IMR-90 (cell line): ENCODE measurements at regions not wholly inside any gene's neighbourhood (a gene's known extent, or its start where the extent isn't known, plus 50 kb on each side); places are given as distances from the start of the nearest gene placed in this dataset.

Experiments
- ATAC-seq: fragments of 200-7000 bp; cut with Tn5 transposase; 2 replicates; pipeline ENCODE4 v1.9.1; 2020; ENCODE audit warnings: low read depth, mild to moderate bottlenecking, moderate library complexity
- BruUV-seq: library from RNA; stranded (reverse); fragments of 400-500 nt; replicated peaks from 2 replicates; lab custom pipeline; 2021; lab: Mats Ljungman, UMichigan
- CTCF ChIA-PET: fragments of 300-600 bp; formaldehyde crosslinking; extraction: SDS; loops from one replicate; lab custom pipeline; 2021; ENCODE audit warnings: antibody characterized with exemption; lab: Yijun Ruan, JAX
- POLR2A ChIA-PET: fragments of 300-600 bp; sonication (Branson Sonifier 250); formaldehyde crosslinking; loops from one replicate; lab custom pipeline; 2022; ENCODE audit warnings: antibody characterized with exemption; ENCODE audit not compliant: unreplicated experiment; lab: Charles Lee
- DNase-seq: peaks from one replicate; pipeline ENCODE4 v3.0.0; 2013
- H2AFZ ChIP-seq: replicated peaks from 2 replicates; pipeline ENCODE3; 2013; ENCODE audit warnings: low read length, mild to moderate bottlenecking; ENCODE audit not compliant: poor library complexity
- H2AK5ac ChIP-seq: 2 replicates; pipeline ENCODE4 v1.6.1; 2013; ENCODE audit warnings: low read depth, low read length, inconsistent platforms
- H2AK9ac ChIP-seq: replicated peaks from 2 replicates; pipeline ENCODE3; 2013; ENCODE audit warnings: mild to moderate bottlenecking, low read depth, low read length, moderate library complexity; ENCODE audit not compliant: poor library complexity
- H2BK120ac ChIP-seq: 2 replicates; pipeline ENCODE4 v1.6.1; 2013; ENCODE audit warnings: low read depth, low read length, inconsistent platforms
- H2BK15ac ChIP-seq: 3 replicates; pipeline ENCODE4 v1.6.1; 2013; ENCODE audit warnings: low read depth, low read length, inconsistent platforms
- H2BK20ac ChIP-seq: 2 replicates; pipeline ENCODE4 v1.6.1; 2013; ENCODE audit warnings: low read depth, mild to moderate bottlenecking, inconsistent platforms, low read length, moderate library complexity
- H2BK5ac ChIP-seq: 2 replicates; pipeline ENCODE4 v1.6.1; 2013; ENCODE audit warnings: mild to moderate bottlenecking, low read depth, low read length, inconsistent platforms; ENCODE audit not compliant: poor library complexity, severe bottlenecking
- H3K14ac ChIP-seq: replicated peaks from 2 replicates; pipeline ENCODE4 v1.6.1; 2013; ENCODE audit warnings: low read depth, low read length, inconsistent platforms
- H3K18ac ChIP-seq: 2 replicates; pipeline ENCODE4 v1.6.1; 2013; ENCODE audit warnings: low read depth, low read length, control low read depth
- H3K23ac ChIP-seq: 2 replicates; pipeline ENCODE4 v1.6.1; 2013; ENCODE audit warnings: low read depth, low read length, inconsistent platforms
- H3K27ac ChIP-seq: 2 replicates; pipeline ENCODE4 v1.5.1; 2013; ENCODE audit warnings: mild to moderate bottlenecking, control low read depth, low read length; ENCODE audit not compliant: insufficient read depth
- H3K27me3 ChIP-seq: 2 replicates; pipeline ENCODE4 v1.6.1; 2013; ENCODE audit warnings: low read length; ENCODE audit not compliant: control insufficient read depth, insufficient read depth
- H3K36me3 ChIP-seq: 2 replicates; pipeline ENCODE4 v1.6.1; 2013; ENCODE audit warnings: low read length, mixed read lengths; ENCODE audit not compliant: control insufficient read depth, insufficient read depth
- H3K4ac ChIP-seq: 2 replicates; pipeline ENCODE4 v1.6.1; 2013; ENCODE audit warnings: low read depth, low read length, inconsistent platforms
- H3K4me1 ChIP-seq: 2 replicates; pipeline ENCODE4 v1.6.1; 2013; ENCODE audit warnings: low read length, mixed read lengths; ENCODE audit not compliant: control insufficient read depth, insufficient read depth
- H3K4me2 ChIP-seq: 2 replicates; pipeline ENCODE4 v1.6.1; 2013; ENCODE audit warnings: low read depth, mild to moderate bottlenecking, control low read depth, low read length, moderate library complexity
- H3K4me3 ChIP-seq: 2 replicates; pipeline ENCODE4 v1.5.1; 2013; ENCODE audit warnings: low read depth, mild to moderate bottlenecking, control low read depth, low read length, moderate library complexity; ENCODE audit not compliant: insufficient read depth
- H3K56ac ChIP-seq: 2 replicates; pipeline ENCODE4 v1.6.1; 2013; ENCODE audit warnings: low read length, inconsistent platforms; ENCODE audit not compliant: insufficient read depth; ENCODE audit errors: extremely low read depth
- H3K79me1 ChIP-seq, 2 experiments: 2 replicates each; pipeline ENCODE4 v1.6.1; 2013; ENCODE audit warnings: low read length in 2 of 2, inconsistent platforms in 1 of 2, low read depth in 1 of 2
- H3K9ac ChIP-seq: 2 replicates; pipeline ENCODE4 v1.6.1; 2013; ENCODE audit warnings: low read depth, low read length, control low read depth
- H3K9me1 ChIP-seq: 2 replicates; pipeline ENCODE4 v1.6.1; 2013; ENCODE audit warnings: low read length, inconsistent platforms; ENCODE audit not compliant: insufficient read depth
- H3K9me3 ChIP-seq: 2 replicates; pipeline ENCODE4 v1.6.1; 2013; ENCODE audit warnings: low read length; ENCODE audit not compliant: control insufficient read depth, insufficient read depth
- H4K20me1 ChIP-seq: 2 replicates; pipeline ENCODE4 v1.6.1; 2013; ENCODE audit warnings: low read length, inconsistent platforms; ENCODE audit not compliant: insufficient read depth
- H4K5ac ChIP-seq: 2 replicates; pipeline ENCODE4 v1.6.1; 2013; ENCODE audit warnings: mild to moderate bottlenecking, low read depth, low read length, control low read depth
- H4K8ac ChIP-seq, 2 experiments: 2 replicates each; pipeline ENCODE4 v1.6.1; 2013; ENCODE audit warnings: low read depth in 2 of 2, low read length in 2 of 2, control low read depth in 1 of 2, inconsistent platforms in 1 of 2
- H4K91ac ChIP-seq: 2 replicates; pipeline ENCODE4 v1.6.1; 2013; ENCODE audit warnings: low read depth, low read length, inconsistent platforms; ENCODE audit not compliant: insufficient read depth
- BHLHE40 ChIP-seq: fragments of 150-350 bp; IDR thresholded peaks from 2 replicates; pipeline ENCODE4 v1.6.1; 2016; ENCODE audit warnings: mild to moderate bottlenecking, low read depth, low read length
- CEBPB ChIP-seq: IDR thresholded peaks from 2 replicates; pipeline ENCODE4 v1.6.1; 2012; ENCODE audit warnings: low read depth, low read length, improper control_type of control experiment
- CHD1 ChIP-seq: IDR thresholded peaks from 2 replicates; pipeline ENCODE4 v1.6.1; 2012; ENCODE audit warnings: low read depth, low read length, improper control_type of control experiment
- CTCF ChIP-seq: conservative IDR thresholded peaks from 2 replicates; pipeline ENCODE4 v1.5.1; 2012; ENCODE audit warnings: mild to moderate bottlenecking, low read depth, low read length, improper control_type of control experiment
- ELK1 ChIP-seq: fragments of 150-350 bp; IDR thresholded peaks from 2 replicates; pipeline ENCODE4 v1.6.1; 2016; ENCODE audit warnings: low read depth, mild to moderate bottlenecking, low read length, moderate library complexity, borderline replicate concordance
- MAFK ChIP-seq: IDR thresholded peaks from 2 replicates; pipeline ENCODE4 v1.6.1; 2012; ENCODE audit warnings: low read depth, low read length, improper control_type of control experiment
- MAZ ChIP-seq: IDR thresholded peaks from 2 replicates; pipeline ENCODE4 v1.6.1; 2012; ENCODE audit warnings: low read depth, mild to moderate bottlenecking, low read length, improper control_type of control experiment, moderate library complexity, borderline replicate concordance
- POLR2A ChIP-seq: IDR thresholded peaks from 2 replicates; pipeline ENCODE4 v1.6.1; 2012; ENCODE audit warnings: mild to moderate bottlenecking, low read depth, low read length
- RAD21 ChIP-seq: IDR thresholded peaks from 2 replicates; pipeline ENCODE4 v1.6.1; 2012; ENCODE audit warnings: low read length, improper control_type of control experiment
- RCOR1 ChIP-seq: IDR thresholded peaks from 2 replicates; pipeline ENCODE4 v1.6.1; 2012; ENCODE audit warnings: mild to moderate bottlenecking, low read length, improper control_type of control experiment; ENCODE audit not compliant: insufficient replicate concordance
- RFX5 ChIP-seq: IDR thresholded peaks from 2 replicates; pipeline ENCODE4 v1.8.0; 2012; ENCODE audit warnings: low read depth, mild to moderate bottlenecking, low read length, moderate library complexity
- SMC3 ChIP-seq: fragments of 150-350 bp; IDR thresholded peaks from 2 replicates; pipeline ENCODE4 v1.6.1; 2016; ENCODE audit warnings: low read depth, mild to moderate bottlenecking, antibody characterized with exemption, low read length, moderate library complexity
- WGBS, 2 experiments: methylation state at CpG; one replicate each; pipeline versions ENCODE4 v1.1.5 to v1.1.7; 2013; ENCODE audit warnings: missing lambda C conversion rate in 2 of 2; ENCODE audit not compliant: insufficient read length in 1 of 2; ENCODE audit errors: extremely low coverage in 2 of 2; 5-methylcytosine and 5-hydroxymethylcytosine counted together
- dilution Hi-C: fragments of 300-500 bp; cut with HindIII; formaldehyde crosslinking; loops from one replicate; pipeline ENCODE4 v1.14.3; 2018; ENCODE audit warnings: low sequenced_read_pairs; ENCODE audit not compliant: unreplicated experiment
- in situ Hi-C: fragments of 300-500 bp; cut with MboI; formaldehyde crosslinking; loops from 3 replicates; pipeline ENCODE4 v1.14.3; 2019; ENCODE audit warnings: low sequenced_read_pairs, inconsistent platforms, mixed read lengths
- intact Hi-C: fragments of 100-400 bp; cut with micrococcal nuclease; formaldehyde crosslinking; loops from 2 replicates; pipeline ENCODE4 v1.10.0; 2022
- TF ChIP-seq, protein P1 (sequence below): fragments of 150-350 bp; IDR thresholded peaks from 2 replicates; pipeline ENCODE4 v1.6.1; 2017; ENCODE audit warnings: mild to moderate bottlenecking, antibody characterized with exemption, low read length, low read depth

- ChIA-PET POLR2A (no interaction called here), CTCF (interaction anchor here (0.9 kb wide), 1 partner anchor 8 kb away, joined by 3 read pairs; no protein-coding TSS in a partner anchor)
- H3K14ac ChIP-seq = no peak overlapping the region
- no peaks in the 10 kb centered on the region for H3K36me3 ChIP-seq
- H3K9me3 ChIP-seq = no peaks in the 10 kb centered on the region
- no peak overlapping the region for H2BK5ac ChIP-seq
- H2AFZ ChIP-seq = no peak overlapping the region
- H4K91ac ChIP-seq = no peak overlapping the region
- no TSS peak for BruUV-seq
- peaks cover 6% of the 10 kb centered on the region for H3K27me3 ChIP-seq
- DNase-seq (no peak), ATAC-seq (no peak)
- no peak overlapping the region for H3K18ac ChIP-seq
- TF ChIP-seq RAD21 (no peak), RFX5 (no peak), POLR2A (no peak), CEBPB (no peak), SMC3 (no peak), BHLHE40 (no peak), CTCF (no peak), RCOR1 (no peak), ELK1 (no peak), MAZ (no peak), CHD1 (no peak), MAFK (no peak)
- TF ChIP-seq, protein P1, sequence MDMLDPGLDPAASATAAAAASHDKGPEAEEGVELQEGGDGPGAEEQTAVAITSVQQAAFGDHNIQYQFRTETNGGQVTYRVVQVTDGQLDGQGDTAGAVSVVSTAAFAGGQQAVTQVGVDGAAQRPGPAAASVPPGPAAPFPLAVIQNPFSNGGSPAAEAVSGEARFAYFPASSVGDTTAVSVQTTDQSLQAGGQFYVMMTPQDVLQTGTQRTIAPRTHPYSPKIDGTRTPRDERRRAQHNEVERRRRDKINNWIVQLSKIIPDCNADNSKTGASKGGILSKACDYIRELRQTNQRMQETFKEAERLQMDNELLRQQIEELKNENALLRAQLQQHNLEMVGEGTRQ = no peak
- dilution Hi-C loops = no loop called here
- WGBS, 2 experiments = no CpG with 5 or more reads among the region's 2 CpGs
- H3K27ac ChIP-seq = no peak overlapping the region
- H2BK15ac ChIP-seq = no peak overlapping the region
- no peak overlapping the region for H3K4ac ChIP-seq
- H3K4me1 ChIP-seq = no peaks in the 10 kb centered on the region
- H3K9ac ChIP-seq = no peak overlapping the region
- no peaks in the 10 kb centered on the region for H3K9me1 ChIP-seq
- in situ Hi-C loops = no loop called here
- H2BK120ac ChIP-seq = no peak overlapping the region
- no peak overlapping the region for H4K8ac ChIP-seq
- H2AK5ac ChIP-seq = no peak overlapping the region
- intact Hi-C loops = no loop called here
- H4K20me1 ChIP-seq = no peaks in the 10 kb centered on the region
- no peak overlapping the region for H4K5ac ChIP-seq
- H3K4me2 ChIP-seq = no peak overlapping the region
- H2AK9ac ChIP-seq = no peak overlapping the region
- H3K4me3 ChIP-seq = no peak overlapping the region
- no peak overlapping the region for H3K23ac ChIP-seq
- no peaks in the 10 kb centered on the region for H3K79me1 ChIP-seq
- H3K56ac ChIP-seq = no peak overlapping the region
- no peak overlapping the region for H2BK20ac ChIP-seq
Observed at GRCh38 chr4:108540536-108540935, 79.8 kb upstream of the RPL34 start.
